Middle frontal gyrus (tissue), 1 donor: ENCODE measurements at regions not wholly inside any gene's neighbourhood (a gene's known extent, or its start where the extent isn't known, plus 50 kb on each side); places are given as distances from the start of the nearest gene placed in this dataset.

Experiments
- DNase-seq: peaks from one replicate; pipeline ENCODE4 v3.0.0-alpha.2; 2015; ENCODE audit warnings: low spot score; ENCODE audit errors: extremely low spot score

- DNase-seq, result no peak
Measured at GRCh38 chr12:107547389-107547788, 138.2 kb upstream of the PWP1 start.

- DNase-seq, result no peak
Measured at GRCh38 chr12:107549651-107550480, 135.7 kb upstream of the PWP1 start.

GRCh38 chr12:107551434-107551833, 134.2 kb upstream of the PWP1 start:
- DNase-seq, result no peak

- DNase-seq, result no peak
Measured at GRCh38 chr12:107552263-107552662, 133.3 kb upstream of the PWP1 start.

GRCh38 chr12:107553211-107553765, 132.3 kb upstream of the PWP1 start:
- DNase-seq, result no peak

- no peak for DNase-seq
Measured at GRCh38 chr12:107554941-107555340, 130.7 kb upstream of the PWP1 start.

- DNase-seq, result no peak
Measured at GRCh38 chr12:107557026-107557425, 128.6 kb upstream of the PWP1 start.

GRCh38 chr12:107557589-107558100, 128.0 kb upstream of the PWP1 start:
- DNase-seq, result no peak

- DNase-seq, result no peak
Measured at GRCh38 chr12:107558141-107558815, 127.3 kb upstream of the PWP1 start.

GRCh38 chr12:107558816-107559382, 126.7 kb upstream of the PWP1 start:
- no peak for DNase-seq

GRCh38 chr12:107560165-107560898, 125.3 kb upstream of the PWP1 start:
- DNase-seq, result no peak

- DNase-seq, result no peak
Measured at GRCh38 chr12:107560899-107561285, 124.7 kb upstream of the PWP1 start.

- DNase-seq, result no peak
Measured at GRCh38 chr12:107564946-107565345, 120.7 kb upstream of the PWP1 start.

- no peak for DNase-seq
Measured at GRCh38 chr12:107565551-107565950, 120.0 kb upstream of the PWP1 start.

GRCh38 chr12:107567876-107568619, 117.6 kb upstream of the PWP1 start:
- DNase-seq, result no peak

GRCh38 chr12:107568718-107569117, 116.9 kb upstream of the PWP1 start:
- no peak for DNase-seq

- DNase-seq, result no peak
Measured at GRCh38 chr12:107570721-107571120, 114.9 kb upstream of the PWP1 start.

GRCh38 chr12:107571492-107571891, 114.1 kb upstream of the PWP1 start:
- DNase-seq, result no peak

GRCh38 chr12:107574691-107575090, 110.9 kb upstream of the PWP1 start:
- no peak for DNase-seq

GRCh38 chr12:107580750-107581618, 104.6 kb upstream of the PWP1 start:
- DNase-seq, result no peak
